ENCODE measurements at regions not wholly inside any gene's neighbourhood (a gene's known extent, or its start where the extent isn't known, plus 50 kb on each side); places are given as distances from the start of the nearest gene placed in this dataset.
"Not testable (repeated sequence)": the region's sequence is repeated elsewhere in the genome, so short reads cannot be mapped to it uniquely, and the experiment has no call there.

- DNase-seq, result no peak
These were observed 102.6 kb downstream of the CAAP1 start for GRCh38 chr9:26789959-26790358.

- DNase-seq, result no peak
These were observed 106.0 kb downstream of the CAAP1 start for GRCh38 chr9:26786564-26786963.

GRCh38 chr9:26782899-26783298, 109.7 kb downstream of the CAAP1 start:
- no peak for DNase-seq

GRCh38 chr9:26781906-26782305, 110.7 kb downstream of the CAAP1 start:
- no peak for DNase-seq

- DNase-seq, result not testable (repeated sequence)
These were observed 112.3 kb downstream of the CAAP1 start for GRCh38 chr9:26780307-26780706.

- DNase-seq, result no peak
These were observed 113.5 kb downstream of the CAAP1 start for GRCh38 chr9:26779062-26779461.

GRCh38 chr9:26775391-26775790, 117.2 kb downstream of the CAAP1 start:
- DNase-seq, result no peak

- DNase-seq, result no peak
These were observed 119.5 kb downstream of the CAAP1 start for GRCh38 chr9:26773056-26773455.

GRCh38 chr9:26770821-26771220, 121.8 kb downstream of the CAAP1 start:
- DNase-seq, result no peak

GRCh38 chr9:26768145-26768544, 124.5 kb downstream of the CAAP1 start:
- no peak for DNase-seq

GRCh38 chr9:26760675-26761074, 131.9 kb downstream of the CAAP1 start:
- no peak for DNase-seq

GRCh38 chr9:26758655-26759054, 133.9 kb downstream of the CAAP1 start:
- no peak for DNase-seq

- DNase-seq, result no peak
These were observed 135.7 kb downstream of the CAAP1 start for GRCh38 chr9:26756881-26757280.

GRCh38 chr9:26755476-26755875, 137.1 kb downstream of the CAAP1 start:
- no peak for DNase-seq

GRCh38 chr9:26754509-26755164, 138.0 kb downstream of the CAAP1 start:
- DNase-seq, result no peak

- no peak for DNase-seq
These were observed 138.6 kb downstream of the CAAP1 start for GRCh38 chr9:26753971-26754370.

- DNase-seq, result no peak
These were observed 142.4 kb downstream of the CAAP1 start for GRCh38 chr9:26750162-26750561.

- no peak for DNase-seq
These were observed 144.0 kb downstream of the CAAP1 start for GRCh38 chr9:26748449-26749058.

GRCh38 chr9:26747611-26748010, 145.0 kb downstream of the CAAP1 start:
- DNase-seq, result no peak

- no peak for DNase-seq
These were observed 146.1 kb downstream of the CAAP1 start for GRCh38 chr9:26746357-26747072.

- no peak for DNase-seq
These were observed 147.5 kb downstream of the CAAP1 start for GRCh38 chr9:26745111-26745510.

- no peak for DNase-seq
These were observed 148.2 kb downstream of the CAAP1 start for GRCh38 chr9:26744191-26744965.

- DNase-seq, result no peak
These were observed 149.7 kb downstream of the CAAP1 start for GRCh38 chr9:26742828-26743476.
